Activated CD4-positive, alpha-beta T cell treated with anti-CD3 and anti-CD28 coated beads, Interleukin-2, amount 10 ng/mL, durations not matched to agents 7 days and 5 days (primary cell): ENCODE measurements at regions not wholly inside any gene's neighbourhood (a gene's known extent, or its start where the extent isn't known, plus 50 kb on each side); places are given as distances from the start of the nearest gene placed in this dataset.

Experiments
- CTCF ChIA-PET: fragments of 350-600 bp; sonication (Branson Sonifier 250); formaldehyde crosslinking; loops from one replicate; lab custom pipeline; 2021; ENCODE audit warnings: antibody characterized with exemption; lab: Charles Lee
- POLR2A ChIA-PET: fragments of 350-600 bp; sonication (Branson Sonifier 250); formaldehyde crosslinking; loops from one replicate; lab custom pipeline; 2021; ENCODE audit warnings: antibody characterized with exemption; lab: Charles Lee
- DNase-seq: peaks from one replicate; pipeline ENCODE4 v3.0.0-alpha.2; 2020
- H3K27ac Mint-ChIP-seq: one replicate; pipeline ENCODE4 v1.8.0; 2021; ENCODE audit warnings: mild to moderate bottlenecking, moderate library complexity, mixed read lengths
- H3K27me3 Mint-ChIP-seq: one replicate; pipeline ENCODE4 v1.8.0; 2021; ENCODE audit warnings: mixed read lengths
- H3K36me3 Mint-ChIP-seq: one replicate; pipeline ENCODE4 v1.8.0; 2021; ENCODE audit warnings: low read depth, mixed read lengths
- H3K4me1 Mint-ChIP-seq: one replicate; pipeline ENCODE4 v1.8.0; 2021; ENCODE audit warnings: mixed read lengths
- H3K4me3 Mint-ChIP-seq: one replicate; pipeline ENCODE4 v1.8.0; 2021; ENCODE audit warnings: mild to moderate bottlenecking, moderate library complexity, mixed read lengths
- H3K9me3 Mint-ChIP-seq: one replicate; pipeline ENCODE4 v1.8.0; 2021; ENCODE audit warnings: mixed read lengths

- no peak for DNase-seq
- H3K27ac Mint-ChIP-seq = no peak overlapping the region
- no peaks in the 10 kb centered on the region for H3K27me3 Mint-ChIP-seq
- H3K4me1 Mint-ChIP-seq = no peaks in the 10 kb centered on the region
- no peaks in the 10 kb centered on the region for H3K9me3 Mint-ChIP-seq
- no peaks in the 10 kb centered on the region for H3K36me3 Mint-ChIP-seq
- ChIA-PET CTCF (no interaction called here), POLR2A (no interaction called here)
- no peak overlapping the region for H3K4me3 Mint-ChIP-seq
These were observed 393.1 kb upstream of the KCNH7 start for GRCh38 chr2:163231666-163232065.

GRCh38 chr2:163213661-163214081 is 375.1 kb upstream of the KCNH7 start:
- no peak overlapping the region for H3K27ac Mint-ChIP-seq
- ChIA-PET POLR2A (no interaction called here), CTCF (no interaction called here)
- H3K36me3 Mint-ChIP-seq = no peaks in the 10 kb centered on the region
- no peaks in the 10 kb centered on the region for H3K27me3 Mint-ChIP-seq
- H3K4me3 Mint-ChIP-seq = no peak overlapping the region
- H3K4me1 Mint-ChIP-seq = no peaks in the 10 kb centered on the region
- no peak for DNase-seq
- no peaks in the 10 kb centered on the region for H3K9me3 Mint-ChIP-seq

GRCh38 chr2:163210430-163210918 is 371.9 kb upstream of the KCNH7 start:
- CTCF ChIA-PET = no interaction called here
- H3K27ac Mint-ChIP-seq = no peak overlapping the region
- H3K27me3 Mint-ChIP-seq = no peaks in the 10 kb centered on the region
- H3K4me3 Mint-ChIP-seq = no peak overlapping the region
- H3K36me3 Mint-ChIP-seq = no peaks in the 10 kb centered on the region
- no peaks in the 10 kb centered on the region for H3K4me1 Mint-ChIP-seq
- no peak for DNase-seq
- POLR2A ChIA-PET = no interaction called here
- H3K9me3 Mint-ChIP-seq = no peaks in the 10 kb centered on the region

GRCh38 chr2:163207693-163208370 is 369.3 kb upstream of the KCNH7 start:
- no peak overlapping the region for H3K27ac Mint-ChIP-seq
- no peak overlapping the region for H3K4me3 Mint-ChIP-seq
- ChIA-PET POLR2A (no interaction called here), CTCF (no interaction called here)
- no peaks in the 10 kb centered on the region for H3K4me1 Mint-ChIP-seq
- H3K36me3 Mint-ChIP-seq = no peaks in the 10 kb centered on the region
- no peaks in the 10 kb centered on the region for H3K9me3 Mint-ChIP-seq
- no peak for DNase-seq
- H3K27me3 Mint-ChIP-seq = no peaks in the 10 kb centered on the region

- H3K4me1 Mint-ChIP-seq = no peaks in the 10 kb centered on the region
- H3K9me3 Mint-ChIP-seq = no peaks in the 10 kb centered on the region
- no peaks in the 10 kb centered on the region for H3K36me3 Mint-ChIP-seq
- H3K27me3 Mint-ChIP-seq = no peaks in the 10 kb centered on the region
- H3K27ac Mint-ChIP-seq = no peak overlapping the region
- ChIA-PET CTCF (no interaction called here), POLR2A (no interaction called here)
- DNase-seq = no peak
- H3K4me3 Mint-ChIP-seq = no peak overlapping the region
These were observed 367.2 kb upstream of the KCNH7 start for GRCh38 chr2:163205589-163206254.

GRCh38 chr2:163200741-163201140 is 362.2 kb upstream of the KCNH7 start:
- ChIA-PET POLR2A (no interaction called here), CTCF (no interaction called here)
- Mint-ChIP-seq H3K4me3 (no peak overlapping the region), H3K9me3 (no peaks in the 10 kb centered on the region), H3K4me1 (no peaks in the 10 kb centered on the region), H3K27ac (no peak overlapping the region), H3K36me3 (no peaks in the 10 kb centered on the region), H3K27me3 (no peaks in the 10 kb centered on the region)
- no peak for DNase-seq

GRCh38 chr2:163198972-163199371 is 360.4 kb upstream of the KCNH7 start:
- H3K4me1 Mint-ChIP-seq = no peaks in the 10 kb centered on the region
- H3K27me3 Mint-ChIP-seq = no peaks in the 10 kb centered on the region
- no peak overlapping the region for H3K27ac Mint-ChIP-seq
- ChIA-PET CTCF (no interaction called here), POLR2A (no interaction called here)
- no peak for DNase-seq
- H3K4me3 Mint-ChIP-seq = no peak overlapping the region
- H3K9me3 Mint-ChIP-seq = no peaks in the 10 kb centered on the region
- no peaks in the 10 kb centered on the region for H3K36me3 Mint-ChIP-seq

GRCh38 chr2:163198007-163198406 is 359.4 kb upstream of the KCNH7 start:
- CTCF ChIA-PET = no interaction called here
- DNase-seq = no peak
- Mint-ChIP-seq H3K36me3 (no peaks in the 10 kb centered on the region), H3K4me1 (no peaks in the 10 kb centered on the region), H3K9me3 (no peaks in the 10 kb centered on the region), H3K4me3 (no peak overlapping the region), H3K27me3 (no peaks in the 10 kb centered on the region), H3K27ac (no peak overlapping the region)
- POLR2A ChIA-PET = no interaction called here

- no peaks in the 10 kb centered on the region for H3K9me3 Mint-ChIP-seq
- POLR2A ChIA-PET = no interaction called here
- H3K27ac Mint-ChIP-seq = no peak overlapping the region
- no peak for DNase-seq
- H3K36me3 Mint-ChIP-seq = no peaks in the 10 kb centered on the region
- H3K4me3 Mint-ChIP-seq = no peak overlapping the region
- no peaks in the 10 kb centered on the region for H3K4me1 Mint-ChIP-seq
- H3K27me3 Mint-ChIP-seq = no peaks in the 10 kb centered on the region
- CTCF ChIA-PET = no interaction called here
These were observed 352.8 kb upstream of the KCNH7 start for GRCh38 chr2:163191372-163191771.

- H3K27ac Mint-ChIP-seq = no peak overlapping the region
- ChIA-PET POLR2A (no interaction called here), CTCF (no interaction called here)
- H3K4me1 Mint-ChIP-seq = no peaks in the 10 kb centered on the region
- no peaks in the 10 kb centered on the region for H3K27me3 Mint-ChIP-seq
- no peaks in the 10 kb centered on the region for H3K9me3 Mint-ChIP-seq
- DNase-seq = no peak
- no peaks in the 10 kb centered on the region for H3K36me3 Mint-ChIP-seq
- no peak overlapping the region for H3K4me3 Mint-ChIP-seq
These were observed 349.6 kb upstream of the KCNH7 start for GRCh38 chr2:163187995-163188655.

- Mint-ChIP-seq H3K4me1 (no peaks in the 10 kb centered on the region), H3K4me3 (no peak overlapping the region), H3K9me3 (no peaks in the 10 kb centered on the region), H3K27me3 (no peaks in the 10 kb centered on the region), H3K36me3 (no peaks in the 10 kb centered on the region), H3K27ac (no peak overlapping the region)
- ChIA-PET CTCF (no interaction called here), POLR2A (no interaction called here)
- no peak for DNase-seq
These were observed 348.6 kb upstream of the KCNH7 start for GRCh38 chr2:163187119-163187518.

GRCh38 chr2:163185160-163185559 is 346.6 kb upstream of the KCNH7 start:
- Mint-ChIP-seq H3K27ac (no peak overlapping the region), H3K27me3 (no peaks in the 10 kb centered on the region), H3K9me3 (no peaks in the 10 kb centered on the region), H3K36me3 (no peaks in the 10 kb centered on the region), H3K4me3 (no peak overlapping the region), H3K4me1 (no peaks in the 10 kb centered on the region)
- POLR2A ChIA-PET = no interaction called here
- CTCF ChIA-PET = no interaction called here
- DNase-seq = no peak

- H3K4me1 Mint-ChIP-seq = no peaks in the 10 kb centered on the region
- no peaks in the 10 kb centered on the region for H3K9me3 Mint-ChIP-seq
- ChIA-PET CTCF (no interaction called here), POLR2A (no interaction called here)
- no peak overlapping the region for H3K27ac Mint-ChIP-seq
- no peak for DNase-seq
- no peak overlapping the region for H3K4me3 Mint-ChIP-seq
- no peaks in the 10 kb centered on the region for H3K27me3 Mint-ChIP-seq
- H3K36me3 Mint-ChIP-seq = no peaks in the 10 kb centered on the region
These were observed 344.3 kb upstream of the KCNH7 start for GRCh38 chr2:163182764-163183354.
